Stimulated activated naive CD4-positive, alpha-beta T cell (primary cell): ENCODE measurements at regions not wholly inside any gene's neighbourhood (a gene's known extent, or its start where the extent isn't known, plus 50 kb on each side); places are given as distances from the start of the nearest gene placed in this dataset.
"Not testable (repeated sequence)": the region's sequence is repeated elsewhere in the genome, so short reads cannot be mapped to it uniquely, and the experiment has no call there.

ENCODE experiments used
- DNase-seq, 6 experiments: peaks; one replicate each; lab custom pipeline; 2025; lab: John Stamatoyannopoulos, UW

DNA sequence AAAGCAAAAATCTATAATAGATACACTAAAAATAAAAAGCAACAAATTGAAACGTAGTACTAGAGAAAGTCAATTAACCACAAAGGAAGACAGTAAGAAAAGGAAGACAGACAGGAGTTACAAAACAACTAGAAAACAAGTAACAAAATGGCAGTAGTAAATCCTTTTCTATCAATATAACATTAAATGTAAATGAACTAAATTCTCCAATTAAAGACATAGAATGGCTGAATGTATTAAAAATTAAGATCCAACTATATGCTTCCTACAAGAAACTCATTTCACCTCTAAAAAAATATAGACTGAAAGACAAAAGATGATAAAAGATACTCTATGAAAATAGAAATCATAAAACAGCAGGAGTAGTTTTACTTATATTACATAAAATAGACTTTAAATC lies 79.1 kb downstream of the CTH start:
- no peak for DNase-seq

DNA sequence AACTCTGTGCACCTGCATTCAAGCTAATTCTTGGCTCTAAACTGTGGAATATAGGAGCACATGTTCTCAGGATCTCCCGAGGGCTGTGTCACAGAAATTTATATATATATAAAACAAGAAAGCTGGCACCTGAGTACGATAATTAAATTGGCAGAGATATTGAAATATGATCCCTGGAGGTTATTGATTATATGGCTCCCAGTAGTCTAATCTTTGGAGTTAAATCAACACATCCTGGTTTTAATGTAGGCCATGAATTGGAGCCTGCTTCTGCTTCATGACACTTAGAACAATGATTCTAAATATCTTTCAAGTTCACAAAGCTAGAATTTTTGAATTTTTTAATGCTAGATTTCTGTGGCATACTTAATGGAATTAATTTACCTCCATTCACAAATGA lies 84.3 kb downstream of the CTH start:
- no peak for DNase-seq

DNA sequence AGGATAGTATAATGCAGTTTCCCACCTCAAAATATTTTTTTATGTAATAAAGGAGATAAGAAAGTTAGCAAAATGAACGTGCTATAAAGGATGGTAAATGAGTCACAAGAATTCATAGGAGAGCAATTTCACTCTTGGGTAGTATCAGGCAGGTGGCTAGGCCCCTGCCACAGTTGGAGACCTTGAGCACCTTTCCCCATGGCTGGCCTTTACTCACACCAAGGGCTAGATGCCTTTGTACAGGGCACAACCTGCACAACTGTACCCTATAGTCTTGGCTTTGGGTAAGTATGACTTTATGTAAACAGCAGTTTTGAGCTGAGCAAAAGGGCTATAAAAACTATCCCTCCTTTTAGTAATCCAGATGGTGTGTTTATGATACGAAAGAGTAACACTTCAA lies 85.1 kb downstream of the CTH start:
- no peak for DNase-seq

DNA sequence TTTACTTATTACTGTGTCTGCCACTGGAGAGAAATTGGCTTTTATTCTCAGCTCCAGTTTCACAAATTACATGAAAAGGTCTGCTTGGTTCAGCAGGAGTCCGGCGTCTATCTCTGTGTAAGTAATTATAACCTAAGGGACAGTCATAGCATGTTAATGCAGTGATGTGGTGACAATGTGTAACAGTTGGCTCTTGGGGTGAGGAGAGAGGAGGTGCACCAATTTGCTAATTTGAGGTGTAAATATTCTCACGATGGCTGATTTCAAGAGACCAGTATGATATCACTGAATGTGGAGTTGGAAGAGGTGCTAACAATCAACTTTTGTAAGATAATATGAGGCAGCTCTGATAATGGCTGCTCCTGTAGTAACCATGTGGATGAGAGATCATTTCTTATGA lies 86.1 kb downstream of the CTH start:
- DNase-seq: no peak

DNA sequence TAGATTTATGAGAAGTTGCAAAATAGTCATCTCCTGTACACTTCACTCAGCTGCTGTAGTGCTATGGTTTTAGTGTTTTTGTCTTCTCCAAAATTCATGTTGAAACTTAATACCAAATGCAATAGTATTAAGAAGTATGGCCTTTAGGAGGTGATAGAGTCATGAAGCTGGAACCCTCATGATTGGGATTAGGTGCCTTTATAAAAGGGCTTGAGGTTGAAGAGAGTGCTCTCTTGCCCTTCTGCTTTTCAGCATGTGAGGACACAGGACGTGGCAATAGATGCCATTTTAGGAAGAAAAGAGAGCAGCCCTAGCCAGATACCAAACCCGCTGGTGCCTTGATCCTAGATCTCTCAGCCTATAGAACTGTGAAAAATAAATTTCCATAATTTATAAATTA lies 87.6 kb downstream of the CTH start:
- no peak for DNase-seq

DNA sequence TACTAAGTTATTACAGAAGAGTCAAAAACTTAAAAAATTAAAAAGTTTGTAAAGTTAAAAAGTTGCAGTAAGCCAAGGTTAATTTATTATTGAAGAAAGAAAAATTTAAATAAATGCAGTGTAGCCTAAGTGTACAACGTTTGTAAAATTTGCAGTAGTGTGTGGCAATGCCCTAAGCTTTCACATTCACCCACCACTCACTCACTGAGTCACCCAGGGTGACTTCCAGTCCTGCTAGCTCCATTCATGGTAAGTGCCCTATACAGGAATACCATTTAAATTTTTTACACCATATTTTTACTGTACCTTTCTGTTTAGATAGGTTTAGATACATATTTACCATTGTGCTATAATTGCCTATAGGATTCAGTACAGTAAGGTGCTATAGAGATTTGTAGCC lies 88.6 kb downstream of the CTH start:
- no peak for DNase-seq

GRCh38 chr1:70503358-70503757 lies 92.3 kb downstream of the CTH start:
- DNase-seq: no peak

DNA sequence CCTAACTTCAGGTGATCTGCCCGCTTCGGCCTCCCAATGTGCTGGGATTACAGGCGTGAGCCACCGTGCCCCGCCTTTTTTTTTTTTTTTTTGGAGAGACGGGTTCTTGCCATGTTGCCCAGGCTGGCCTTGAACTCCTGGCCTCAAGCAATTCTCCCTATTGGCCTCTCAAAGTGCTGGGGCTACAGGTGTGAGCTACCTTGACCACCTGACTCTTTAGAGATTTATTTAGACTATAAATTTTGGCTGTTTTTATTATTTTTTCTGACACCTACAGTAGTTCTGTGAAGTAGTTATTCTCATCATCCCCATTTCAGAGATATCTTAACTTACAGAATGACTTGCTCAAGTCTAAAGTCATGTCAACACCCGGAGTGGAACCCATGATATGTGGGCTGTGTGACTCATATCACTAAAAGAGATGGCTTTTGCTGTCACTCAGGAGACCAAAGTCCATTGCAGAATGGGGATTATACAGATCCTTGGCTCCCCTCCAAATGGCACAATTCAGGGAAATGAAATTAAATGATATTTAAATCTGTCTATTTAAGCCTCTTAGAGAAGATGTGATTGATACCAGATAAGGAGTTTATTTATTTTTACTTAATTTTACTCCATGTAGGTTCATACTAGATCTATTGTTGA lies 93.2 kb downstream of the CTH start:
- DNase-seq: no peak

DNA sequence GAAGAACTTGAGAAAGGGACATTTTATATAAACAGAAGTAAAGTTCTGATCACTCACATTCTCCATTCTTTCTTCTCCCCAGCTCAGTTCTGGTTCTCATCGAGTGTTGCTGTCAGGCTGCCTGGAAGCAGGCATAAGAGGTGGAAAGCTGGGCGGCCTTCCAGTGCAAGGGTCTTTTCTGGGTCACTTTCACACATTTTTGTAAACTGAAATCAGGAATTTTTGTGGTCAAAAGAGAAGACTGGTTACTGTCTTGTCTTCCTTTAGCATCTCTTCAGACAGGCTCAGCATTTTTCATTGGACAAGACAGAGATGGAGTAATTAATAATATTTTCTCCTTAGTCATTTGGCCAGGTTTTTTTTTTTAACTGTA lies 93.7 kb downstream of the CTH start:
- DNase-seq: no peak

GRCh38 chr1:70507991-70508390 lies 96.9 kb downstream of the CTH start:
- not testable (repeated sequence) for DNase-seq

DNA sequence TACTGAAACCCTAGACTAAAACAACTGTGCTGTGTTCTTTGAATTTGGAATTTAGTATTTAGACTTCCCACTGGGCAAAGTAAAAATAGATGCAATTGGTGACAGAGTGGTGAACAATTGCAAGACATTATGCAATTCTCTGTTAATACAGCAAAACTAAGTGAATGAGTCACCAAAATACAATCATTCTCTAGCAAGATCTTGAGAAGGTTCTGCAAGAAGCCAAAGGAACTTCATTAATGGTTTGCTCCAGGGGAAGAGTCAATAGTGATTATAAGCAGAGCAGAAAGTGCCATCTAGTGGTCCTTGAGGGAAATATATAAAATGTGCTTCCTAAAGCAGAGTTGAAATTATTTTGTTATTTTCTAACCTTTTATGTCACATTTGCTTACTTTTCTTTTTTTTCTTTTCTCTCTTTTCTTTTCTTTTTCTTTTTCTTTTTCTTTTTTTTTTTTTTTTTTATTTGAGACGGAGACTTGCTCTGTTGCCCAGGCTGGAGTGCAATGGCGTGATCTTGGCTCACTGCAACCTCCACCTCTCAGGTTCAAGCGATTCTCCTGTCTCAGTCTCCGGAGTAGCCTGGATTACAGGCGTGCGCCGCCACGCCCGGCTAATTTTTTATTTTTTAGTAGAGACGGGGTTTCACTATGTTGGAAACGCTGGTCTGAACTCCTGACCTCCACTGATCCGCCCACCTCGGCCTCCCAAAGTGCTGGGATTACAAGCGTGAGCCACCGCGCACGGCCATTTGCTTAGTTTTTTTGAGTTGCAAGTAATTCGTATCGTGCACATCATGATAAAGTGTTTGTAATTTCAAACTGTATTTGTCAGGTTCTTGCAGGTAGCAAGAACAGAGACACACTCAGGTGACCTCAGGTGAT lies 99.2 kb downstream of the CTH start:
- DNase-seq: peak in 2 of 6 experiments; percentile 19 to 36

DNA sequence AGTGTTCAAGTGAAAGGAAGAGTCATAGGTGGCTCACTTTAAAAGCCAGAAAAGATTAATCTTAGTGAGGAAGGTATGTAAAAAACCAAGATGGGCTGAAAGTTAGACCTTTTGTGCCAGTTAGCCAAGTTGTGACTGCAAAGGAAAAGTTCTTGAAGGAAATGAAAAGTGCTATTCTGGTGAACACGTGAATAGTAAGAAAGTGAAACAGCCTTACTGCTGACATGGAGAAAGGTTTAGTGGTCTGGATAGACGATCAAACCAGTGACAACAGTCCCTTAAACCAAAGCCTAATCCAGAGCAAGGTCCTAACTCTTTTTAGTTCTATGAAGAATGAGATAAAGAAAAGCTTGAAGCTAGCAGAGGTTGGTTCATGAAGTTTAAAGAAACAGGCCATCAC lies 106.4 kb downstream of the CTH start:
- DNase-seq: no peak

DNA sequence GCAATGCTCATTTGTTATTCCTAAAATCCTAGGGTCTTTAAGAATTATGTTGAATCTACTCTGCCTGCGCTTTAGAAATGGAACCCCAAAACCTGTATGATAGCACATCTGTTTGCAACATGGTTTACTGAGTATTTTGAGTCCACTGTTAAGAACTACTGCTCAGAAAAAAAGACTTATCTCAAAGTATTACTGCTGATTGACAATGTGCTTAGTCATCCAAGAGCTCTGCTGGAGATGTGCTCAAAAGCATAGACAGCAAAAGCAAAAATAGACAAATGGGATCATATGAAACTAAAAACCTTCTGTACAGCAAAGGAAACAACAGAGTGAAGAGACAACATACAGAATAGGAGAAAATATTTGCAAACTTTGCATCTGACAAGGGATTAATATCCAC lies 107.0 kb downstream of the CTH start:
- no peak for DNase-seq

GRCh38 chr1:70528590-70529333 lies 117.7 kb downstream of the CTH start:
- DNase-seq: no peak

DNA sequence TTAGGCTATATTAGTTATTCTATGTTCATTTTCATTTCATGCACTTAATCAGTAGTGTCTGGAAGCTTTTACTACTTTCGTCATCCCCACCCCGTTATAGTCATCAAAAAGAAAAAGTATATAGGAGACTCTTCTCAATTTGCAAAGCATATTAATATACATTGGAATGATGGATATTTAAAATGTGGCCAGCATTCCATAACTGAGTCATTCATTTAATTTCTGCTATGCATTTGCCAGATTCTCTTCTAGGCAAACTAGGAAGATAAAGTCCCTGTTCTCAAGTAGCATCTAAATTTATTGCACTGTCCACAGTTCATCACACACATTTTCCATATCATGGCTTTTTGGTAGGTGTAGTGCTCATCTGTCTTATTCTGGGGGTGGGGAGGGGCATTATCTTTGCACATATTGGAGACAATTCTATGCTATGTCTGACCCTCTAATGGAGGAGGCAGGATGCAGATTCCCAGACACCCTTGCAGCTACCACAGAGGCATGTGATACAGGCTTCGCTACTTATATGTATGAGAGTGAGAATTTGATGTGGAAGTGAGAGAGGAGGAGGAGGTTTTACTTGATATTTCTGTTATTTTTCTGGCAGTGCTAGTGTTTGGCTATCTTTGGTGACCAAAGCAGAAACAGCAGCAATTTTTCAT lies 125.8 kb downstream of the CTH start:
- no peak for DNase-seq

GRCh38 chr1:70537788-70538187 lies 126.7 kb downstream of the CTH start:
- no peak for DNase-seq

DNA sequence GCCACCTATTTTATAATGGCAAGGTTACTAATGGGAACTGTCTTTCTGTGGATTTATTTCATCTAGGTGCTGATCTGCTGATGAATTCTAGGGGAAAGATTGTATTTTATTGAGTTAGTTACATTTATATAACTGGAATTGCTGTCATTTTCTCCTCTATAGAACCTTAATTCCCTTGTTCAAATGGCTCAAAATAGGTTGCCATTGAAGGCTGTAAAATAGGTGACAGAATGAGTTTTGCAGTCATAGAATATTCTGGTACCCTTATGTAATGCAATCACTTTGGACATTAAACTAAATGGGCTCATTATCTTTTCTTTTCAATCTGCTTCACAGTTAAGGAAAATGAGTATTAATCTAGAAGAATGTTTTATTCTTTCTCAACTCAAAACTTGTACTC lies 131.0 kb downstream of the CTH start:
- DNase-seq: no peak

DNA sequence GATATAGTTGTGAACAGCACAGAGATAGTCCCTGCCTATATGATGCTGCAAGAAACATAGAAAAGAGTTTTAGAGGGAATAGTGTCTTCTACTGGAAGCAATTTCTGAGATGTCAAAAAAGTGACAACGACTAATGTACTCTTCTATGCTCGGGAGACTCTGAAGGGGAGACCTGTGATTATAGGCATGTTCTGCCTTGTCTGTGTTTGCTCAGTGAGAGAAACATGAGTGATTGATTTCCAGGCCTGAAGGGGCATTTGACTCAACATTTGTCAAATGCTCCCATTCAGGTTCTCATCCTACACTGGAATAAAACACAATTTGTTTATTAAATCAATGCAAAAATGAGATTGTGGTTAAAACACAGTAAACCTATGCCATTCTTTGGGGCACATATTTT lies 131.8 kb downstream of the CTH start:
- DNase-seq: no peak

DNA sequence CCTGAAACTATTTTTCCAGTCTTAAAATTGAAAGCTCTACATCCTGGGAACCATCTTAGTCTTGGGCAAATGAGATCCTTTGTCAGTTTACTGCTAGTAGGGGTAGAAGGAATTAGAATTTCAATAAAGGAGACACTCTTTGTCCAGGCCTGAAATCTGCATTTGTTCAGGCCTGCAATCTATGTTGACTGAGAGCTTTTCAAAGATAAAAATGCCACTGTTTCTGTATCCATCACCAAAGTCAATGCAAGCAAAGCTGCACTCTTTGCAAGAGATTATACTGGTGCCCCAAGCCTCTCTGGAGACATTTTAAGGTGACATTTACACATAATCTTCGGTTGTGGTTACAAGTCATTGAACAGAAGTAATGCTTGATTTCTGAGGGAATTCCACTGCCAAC lies 135.7 kb downstream of the CTH start:
- no peak for DNase-seq

DNA sequence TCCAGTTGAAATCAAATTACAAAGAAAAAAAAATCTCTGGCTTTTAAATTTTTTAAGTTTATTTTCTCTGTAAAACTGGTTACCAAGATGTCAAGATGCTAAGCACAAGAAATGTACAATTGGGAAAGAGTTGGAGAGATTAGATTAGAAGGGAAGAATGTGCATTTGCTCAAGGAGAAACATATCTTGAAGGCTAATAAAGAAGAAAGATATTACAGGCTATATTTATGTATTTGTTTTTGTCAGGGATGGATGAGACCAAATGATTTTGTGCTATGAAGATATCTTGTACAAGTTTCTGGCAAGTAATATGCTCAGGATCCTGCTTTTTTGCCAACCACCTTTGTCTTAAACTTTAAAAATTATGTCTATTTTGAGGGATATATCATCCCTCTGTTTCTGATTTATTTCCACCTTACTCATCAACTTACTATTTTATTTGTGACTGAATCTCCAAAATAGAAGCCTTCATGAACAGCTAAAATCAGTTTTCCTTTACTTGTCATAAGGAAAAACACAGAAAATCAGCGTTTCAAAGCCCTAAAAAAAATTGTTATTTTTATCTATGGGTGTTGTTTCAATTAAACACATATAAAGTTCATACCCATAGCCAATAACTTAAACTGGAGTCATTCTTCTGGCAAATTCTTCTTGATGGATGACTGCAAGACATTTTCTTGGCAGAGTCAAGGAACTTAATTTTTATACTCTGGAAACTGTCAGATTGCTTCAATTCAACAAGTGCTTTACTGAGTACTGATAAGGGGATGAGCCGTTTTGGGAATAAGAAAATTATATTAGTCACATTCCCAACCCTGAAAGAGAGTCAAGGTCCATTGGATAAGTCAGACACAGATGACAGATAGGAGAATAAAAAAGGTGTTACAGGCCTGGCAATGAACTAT lies 141.8 kb downstream of the CTH start:
- no peak for DNase-seq

DNA sequence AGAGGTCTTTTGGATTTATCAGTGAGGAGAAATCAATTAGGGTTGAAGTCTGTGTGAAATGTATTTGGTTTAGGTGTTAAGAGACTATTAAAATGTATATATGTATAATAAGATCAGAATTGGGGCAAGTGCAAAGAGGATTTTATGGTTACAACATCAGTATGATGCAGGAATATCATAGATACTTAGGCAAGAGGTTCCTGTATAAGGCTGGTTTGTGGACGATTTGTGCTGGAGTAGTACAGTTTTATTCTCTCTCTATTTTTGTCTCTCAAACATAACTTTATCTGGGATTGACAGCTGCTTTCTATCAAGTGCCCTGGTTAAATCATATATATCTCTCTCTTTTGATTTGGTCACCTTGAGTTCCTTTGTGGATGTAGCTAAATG lies 142.5 kb downstream of the CTH start:
- no peak for DNase-seq

DNA sequence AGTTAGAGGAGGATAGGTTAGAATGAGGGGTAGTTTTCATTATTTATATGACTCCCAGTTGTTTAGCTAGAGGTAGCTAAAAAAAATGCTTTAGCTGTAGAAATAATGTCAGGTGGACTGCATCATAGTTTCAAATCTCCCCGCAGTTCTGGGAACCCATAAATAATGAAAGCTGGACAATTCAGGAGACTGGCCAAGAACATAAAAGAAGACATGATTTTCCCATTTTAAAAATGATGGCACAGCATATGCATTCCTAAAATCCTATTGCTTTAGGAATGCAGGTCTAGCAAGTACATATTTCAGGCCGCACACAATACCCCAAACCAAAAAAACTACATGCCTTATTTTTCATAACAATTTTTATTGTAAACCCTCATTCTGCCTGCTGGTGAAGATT lies 143.3 kb downstream of the CTH start:
- no peak for DNase-seq
